Astrocyte (in vitro differentiated cells and primary cell): ENCODE measurements at regions not wholly inside any gene's neighbourhood (a gene's known extent, or its start where the extent isn't known, plus 50 kb on each side); places are given as distances from the start of the nearest gene placed in this dataset.

Experiments
- EZH2 ChIP-seq: IDR thresholded peaks from 2 replicates; pipeline ENCODE4 v1.6.1; 2012; ENCODE audit warnings: mild to moderate bottlenecking, low read length, inconsistent platforms; ENCODE audit not compliant: insufficient read depth
- TF ChIP-seq, protein P1 (sequence below): IDR thresholded peaks from 2 replicates; pipeline ENCODE4 v1.5.1; 2011; ENCODE audit warnings: low read depth, mild to moderate bottlenecking, inconsistent platforms, low read length, moderate library complexity; ENCODE audit not compliant: insufficient read depth

DNA sequence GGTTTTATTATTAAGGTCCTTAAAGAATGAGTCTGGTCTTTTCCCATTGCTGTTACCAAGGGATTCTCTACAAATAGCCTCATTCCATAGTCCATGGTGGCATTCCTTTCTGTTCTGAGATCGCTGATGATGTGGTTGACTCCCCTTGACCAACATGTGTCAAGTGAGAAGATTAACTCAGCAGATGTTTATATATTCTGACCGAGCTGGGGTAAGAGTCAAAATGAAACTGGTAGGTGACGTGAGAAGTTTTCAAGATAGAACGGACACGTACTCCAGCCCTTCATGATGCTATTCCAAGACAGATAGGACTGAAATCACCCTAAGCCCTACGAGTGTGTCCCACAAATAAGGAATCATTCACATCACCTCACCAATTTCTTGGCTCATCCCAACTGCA, 155.5 kb upstream of the WWC1 start:
- TF ChIP-seq, protein P1, sequence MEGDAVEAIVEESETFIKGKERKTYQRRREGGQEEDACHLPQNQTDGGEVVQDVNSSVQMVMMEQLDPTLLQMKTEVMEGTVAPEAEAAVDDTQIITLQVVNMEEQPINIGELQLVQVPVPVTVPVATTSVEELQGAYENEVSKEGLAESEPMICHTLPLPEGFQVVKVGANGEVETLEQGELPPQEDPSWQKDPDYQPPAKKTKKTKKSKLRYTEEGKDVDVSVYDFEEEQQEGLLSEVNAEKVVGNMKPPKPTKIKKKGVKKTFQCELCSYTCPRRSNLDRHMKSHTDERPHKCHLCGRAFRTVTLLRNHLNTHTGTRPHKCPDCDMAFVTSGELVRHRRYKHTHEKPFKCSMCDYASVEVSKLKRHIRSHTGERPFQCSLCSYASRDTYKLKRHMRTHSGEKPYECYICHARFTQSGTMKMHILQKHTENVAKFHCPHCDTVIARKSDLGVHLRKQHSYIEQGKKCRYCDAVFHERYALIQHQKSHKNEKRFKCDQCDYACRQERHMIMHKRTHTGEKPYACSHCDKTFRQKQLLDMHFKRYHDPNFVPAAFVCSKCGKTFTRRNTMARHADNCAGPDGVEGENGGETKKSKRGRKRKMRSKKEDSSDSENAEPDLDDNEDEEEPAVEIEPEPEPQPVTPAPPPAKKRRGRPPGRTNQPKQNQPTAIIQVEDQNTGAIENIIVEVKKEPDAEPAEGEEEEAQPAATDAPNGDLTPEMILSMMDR, result no peak
- TF ChIP-seq EZH2, result no peak
